IMR-90 (cell line): ENCODE measurements at regions not wholly inside any gene's neighbourhood (a gene's known extent, or its start where the extent isn't known, plus 50 kb on each side); places are given as distances from the start of the nearest gene placed in this dataset.

Experiments
- ATAC-seq: fragments of 200-7000 bp; cut with Tn5 transposase; 2 replicates; pipeline ENCODE4 v1.9.1; 2020; ENCODE audit warnings: low read depth, mild to moderate bottlenecking, moderate library complexity
- BruUV-seq: library from RNA; stranded (reverse); fragments of 400-500 nt; replicated peaks from 2 replicates; lab custom pipeline; 2021; lab: Mats Ljungman, UMichigan
- CTCF ChIA-PET: fragments of 300-600 bp; formaldehyde crosslinking; extraction: SDS; loops from one replicate; lab custom pipeline; 2021; ENCODE audit warnings: antibody characterized with exemption; lab: Yijun Ruan, JAX
- POLR2A ChIA-PET: fragments of 300-600 bp; sonication (Branson Sonifier 250); formaldehyde crosslinking; loops from one replicate; lab custom pipeline; 2022; ENCODE audit warnings: antibody characterized with exemption; ENCODE audit not compliant: unreplicated experiment; lab: Charles Lee
- DNase-seq: peaks from one replicate; pipeline ENCODE4 v3.0.0; 2013
- H2AFZ ChIP-seq: replicated peaks from 2 replicates; pipeline ENCODE3; 2013; ENCODE audit warnings: low read length, mild to moderate bottlenecking; ENCODE audit not compliant: poor library complexity
- H2AK5ac ChIP-seq: 2 replicates; pipeline ENCODE4 v1.6.1; 2013; ENCODE audit warnings: low read depth, low read length, inconsistent platforms
- H2AK9ac ChIP-seq: replicated peaks from 2 replicates; pipeline ENCODE3; 2013; ENCODE audit warnings: mild to moderate bottlenecking, low read depth, low read length, moderate library complexity; ENCODE audit not compliant: poor library complexity
- H2BK120ac ChIP-seq: 2 replicates; pipeline ENCODE4 v1.6.1; 2013; ENCODE audit warnings: low read depth, low read length, inconsistent platforms
- H2BK15ac ChIP-seq: 3 replicates; pipeline ENCODE4 v1.6.1; 2013; ENCODE audit warnings: low read depth, low read length, inconsistent platforms
- H2BK20ac ChIP-seq: 2 replicates; pipeline ENCODE4 v1.6.1; 2013; ENCODE audit warnings: low read depth, mild to moderate bottlenecking, inconsistent platforms, low read length, moderate library complexity
- H2BK5ac ChIP-seq: 2 replicates; pipeline ENCODE4 v1.6.1; 2013; ENCODE audit warnings: mild to moderate bottlenecking, low read depth, low read length, inconsistent platforms; ENCODE audit not compliant: poor library complexity, severe bottlenecking
- H3K14ac ChIP-seq: replicated peaks from 2 replicates; pipeline ENCODE4 v1.6.1; 2013; ENCODE audit warnings: low read depth, low read length, inconsistent platforms
- H3K18ac ChIP-seq: 2 replicates; pipeline ENCODE4 v1.6.1; 2013; ENCODE audit warnings: low read depth, low read length, control low read depth
- H3K23ac ChIP-seq: 2 replicates; pipeline ENCODE4 v1.6.1; 2013; ENCODE audit warnings: low read depth, low read length, inconsistent platforms
- H3K27ac ChIP-seq: 2 replicates; pipeline ENCODE4 v1.5.1; 2013; ENCODE audit warnings: mild to moderate bottlenecking, control low read depth, low read length; ENCODE audit not compliant: insufficient read depth
- H3K27me3 ChIP-seq: 2 replicates; pipeline ENCODE4 v1.6.1; 2013; ENCODE audit warnings: low read length; ENCODE audit not compliant: control insufficient read depth, insufficient read depth
- H3K36me3 ChIP-seq: 2 replicates; pipeline ENCODE4 v1.6.1; 2013; ENCODE audit warnings: low read length, mixed read lengths; ENCODE audit not compliant: control insufficient read depth, insufficient read depth
- H3K4ac ChIP-seq: 2 replicates; pipeline ENCODE4 v1.6.1; 2013; ENCODE audit warnings: low read depth, low read length, inconsistent platforms
- H3K4me1 ChIP-seq: 2 replicates; pipeline ENCODE4 v1.6.1; 2013; ENCODE audit warnings: low read length, mixed read lengths; ENCODE audit not compliant: control insufficient read depth, insufficient read depth
- H3K4me2 ChIP-seq: 2 replicates; pipeline ENCODE4 v1.6.1; 2013; ENCODE audit warnings: low read depth, mild to moderate bottlenecking, control low read depth, low read length, moderate library complexity
- H3K4me3 ChIP-seq: 2 replicates; pipeline ENCODE4 v1.5.1; 2013; ENCODE audit warnings: low read depth, mild to moderate bottlenecking, control low read depth, low read length, moderate library complexity; ENCODE audit not compliant: insufficient read depth
- H3K56ac ChIP-seq: 2 replicates; pipeline ENCODE4 v1.6.1; 2013; ENCODE audit warnings: low read length, inconsistent platforms; ENCODE audit not compliant: insufficient read depth; ENCODE audit errors: extremely low read depth
- H3K79me1 ChIP-seq, 2 experiments: 2 replicates each; pipeline ENCODE4 v1.6.1; 2013; ENCODE audit warnings: low read length in 2 of 2, inconsistent platforms in 1 of 2, low read depth in 1 of 2
- H3K9ac ChIP-seq: 2 replicates; pipeline ENCODE4 v1.6.1; 2013; ENCODE audit warnings: low read depth, low read length, control low read depth
- H3K9me1 ChIP-seq: 2 replicates; pipeline ENCODE4 v1.6.1; 2013; ENCODE audit warnings: low read length, inconsistent platforms; ENCODE audit not compliant: insufficient read depth
- H3K9me3 ChIP-seq: 2 replicates; pipeline ENCODE4 v1.6.1; 2013; ENCODE audit warnings: low read length; ENCODE audit not compliant: control insufficient read depth, insufficient read depth
- H4K20me1 ChIP-seq: 2 replicates; pipeline ENCODE4 v1.6.1; 2013; ENCODE audit warnings: low read length, inconsistent platforms; ENCODE audit not compliant: insufficient read depth
- H4K5ac ChIP-seq: 2 replicates; pipeline ENCODE4 v1.6.1; 2013; ENCODE audit warnings: mild to moderate bottlenecking, low read depth, low read length, control low read depth
- H4K8ac ChIP-seq, 2 experiments: 2 replicates each; pipeline ENCODE4 v1.6.1; 2013; ENCODE audit warnings: low read depth in 2 of 2, low read length in 2 of 2, control low read depth in 1 of 2, inconsistent platforms in 1 of 2
- H4K91ac ChIP-seq: 2 replicates; pipeline ENCODE4 v1.6.1; 2013; ENCODE audit warnings: low read depth, low read length, inconsistent platforms; ENCODE audit not compliant: insufficient read depth
- BHLHE40 ChIP-seq: fragments of 150-350 bp; IDR thresholded peaks from 2 replicates; pipeline ENCODE4 v1.6.1; 2016; ENCODE audit warnings: mild to moderate bottlenecking, low read depth, low read length
- CEBPB ChIP-seq: IDR thresholded peaks from 2 replicates; pipeline ENCODE4 v1.6.1; 2012; ENCODE audit warnings: low read depth, low read length, improper control_type of control experiment
- CHD1 ChIP-seq: IDR thresholded peaks from 2 replicates; pipeline ENCODE4 v1.6.1; 2012; ENCODE audit warnings: low read depth, low read length, improper control_type of control experiment
- FOS ChIP-seq: fragments of 150-350 bp; IDR thresholded peaks from 2 replicates; pipeline ENCODE4 v1.6.1; 2016; ENCODE audit warnings: low read depth, low read length
- MAFK ChIP-seq: IDR thresholded peaks from 2 replicates; pipeline ENCODE4 v1.6.1; 2012; ENCODE audit warnings: low read depth, low read length, improper control_type of control experiment
- MAZ ChIP-seq: IDR thresholded peaks from 2 replicates; pipeline ENCODE4 v1.6.1; 2012; ENCODE audit warnings: low read depth, mild to moderate bottlenecking, low read length, improper control_type of control experiment, moderate library complexity, borderline replicate concordance
- MXI1 ChIP-seq: IDR thresholded peaks from 2 replicates; pipeline ENCODE4 v1.6.1; 2012; ENCODE audit warnings: low read depth, mild to moderate bottlenecking, low read length, moderate library complexity, borderline replicate concordance
- NFE2L2 ChIP-seq: fragments of 150-350 bp; IDR thresholded peaks from 2 replicates; pipeline ENCODE4 v1.6.1; 2016; ENCODE audit warnings: low read depth, mild to moderate bottlenecking, low read length
- POLR2A ChIP-seq: IDR thresholded peaks from 2 replicates; pipeline ENCODE4 v1.6.1; 2012; ENCODE audit warnings: mild to moderate bottlenecking, low read depth, low read length
- RAD21 ChIP-seq: IDR thresholded peaks from 2 replicates; pipeline ENCODE4 v1.6.1; 2012; ENCODE audit warnings: low read length, improper control_type of control experiment
- RCOR1 ChIP-seq: IDR thresholded peaks from 2 replicates; pipeline ENCODE4 v1.6.1; 2012; ENCODE audit warnings: mild to moderate bottlenecking, low read length, improper control_type of control experiment; ENCODE audit not compliant: insufficient replicate concordance
- RFX5 ChIP-seq: IDR thresholded peaks from 2 replicates; pipeline ENCODE4 v1.8.0; 2012; ENCODE audit warnings: low read depth, mild to moderate bottlenecking, low read length, moderate library complexity
- SMC3 ChIP-seq: fragments of 150-350 bp; IDR thresholded peaks from 2 replicates; pipeline ENCODE4 v1.6.1; 2016; ENCODE audit warnings: low read depth, mild to moderate bottlenecking, antibody characterized with exemption, low read length, moderate library complexity
- USF2 ChIP-seq: fragments of 150-350 bp; IDR thresholded peaks from 2 replicates; pipeline ENCODE4 v1.6.1; 2017; ENCODE audit warnings: mild to moderate bottlenecking, antibody characterized with exemption, low read length, low read depth
- WGBS, 2 experiments: methylation state at CpG; one replicate each; pipeline versions ENCODE4 v1.1.5 to v1.1.7; 2013; ENCODE audit warnings: missing lambda C conversion rate in 2 of 2; ENCODE audit not compliant: insufficient read length in 1 of 2; ENCODE audit errors: extremely low coverage in 2 of 2; 5-methylcytosine and 5-hydroxymethylcytosine counted together
- dilution Hi-C: fragments of 300-500 bp; cut with HindIII; formaldehyde crosslinking; loops from one replicate; pipeline ENCODE4 v1.14.3; 2018; ENCODE audit warnings: low sequenced_read_pairs; ENCODE audit not compliant: unreplicated experiment
- in situ Hi-C: fragments of 300-500 bp; cut with MboI; formaldehyde crosslinking; loops from 3 replicates; pipeline ENCODE4 v1.14.3; 2019; ENCODE audit warnings: low sequenced_read_pairs, inconsistent platforms, mixed read lengths
- intact Hi-C: fragments of 100-400 bp; cut with micrococcal nuclease; formaldehyde crosslinking; loops from 2 replicates; pipeline ENCODE4 v1.10.0; 2022
- TF ChIP-seq, protein P1 (sequence below): fragments of 150-350 bp; IDR thresholded peaks from 2 replicates; pipeline ENCODE4 v1.6.1; 2016; ENCODE audit warnings: low read depth, mild to moderate bottlenecking, low read length, moderate library complexity, borderline replicate concordance
- TF ChIP-seq, protein P2 (sequence below): conservative IDR thresholded peaks from 2 replicates; pipeline ENCODE4 v1.5.1; 2012; ENCODE audit warnings: mild to moderate bottlenecking, low read depth, low read length, improper control_type of control experiment

GRCh38 chr11:21650961-21651360, 541.9 kb upstream of the ANO5 start:
- Histone ChIP-seq H3K18ac (no peak overlapping the region), H2AFZ (no peak overlapping the region), H3K14ac (no peak overlapping the region), H2BK20ac (no peak overlapping the region), H2BK120ac (no peak overlapping the region), H3K27ac (no peak overlapping the region), H3K27me3 (no peaks in the 10 kb centered on the region), H3K56ac (no peak overlapping the region), H2AK9ac (no peak overlapping the region), H3K4ac (no peak overlapping the region), H4K91ac (no peak overlapping the region), H4K20me1 (no peaks in the 10 kb centered on the region), H3K23ac (no peak overlapping the region), H3K4me1 (no peaks in the 10 kb centered on the region), H3K4me3 (no peak overlapping the region), H3K4me2 (no peak overlapping the region), H3K9me3 (peaks cover 8% of the 10 kb centered on the region), H4K5ac (no peak overlapping the region), H2BK15ac (no peak overlapping the region), H3K79me1 (no peaks in the 10 kb centered on the region), H4K8ac (no peak overlapping the region), H3K36me3 (no peaks in the 10 kb centered on the region), H3K9ac (no peak overlapping the region), H2AK5ac (no peak overlapping the region), H2BK5ac (no peak overlapping the region), H3K9me1 (no peaks in the 10 kb centered on the region)
- CTCF ChIA-PET: no interaction called here
- ATAC-seq (no peak), DNase-seq (no peak)
- POLR2A ChIA-PET: no interaction called here
- in situ Hi-C loops (no loop called here), intact Hi-C loops (no loop called here), dilution Hi-C loops (no loop called here)
- TF ChIP-seq CEBPB: no peak
- no peak for TF ChIP-seq FOS
- no peak for TF ChIP-seq POLR2A
- no peak for TF ChIP-seq CHD1
- TF ChIP-seq USF2: no peak
- no peak for TF ChIP-seq BHLHE40
- no peak for TF ChIP-seq RAD21
- no peak for TF ChIP-seq MXI1
- TF ChIP-seq RCOR1: no peak
- TF ChIP-seq MAFK: no peak
- TF ChIP-seq SMC3: no peak
- TF ChIP-seq MAZ: no peak
- TF ChIP-seq, protein P1, sequence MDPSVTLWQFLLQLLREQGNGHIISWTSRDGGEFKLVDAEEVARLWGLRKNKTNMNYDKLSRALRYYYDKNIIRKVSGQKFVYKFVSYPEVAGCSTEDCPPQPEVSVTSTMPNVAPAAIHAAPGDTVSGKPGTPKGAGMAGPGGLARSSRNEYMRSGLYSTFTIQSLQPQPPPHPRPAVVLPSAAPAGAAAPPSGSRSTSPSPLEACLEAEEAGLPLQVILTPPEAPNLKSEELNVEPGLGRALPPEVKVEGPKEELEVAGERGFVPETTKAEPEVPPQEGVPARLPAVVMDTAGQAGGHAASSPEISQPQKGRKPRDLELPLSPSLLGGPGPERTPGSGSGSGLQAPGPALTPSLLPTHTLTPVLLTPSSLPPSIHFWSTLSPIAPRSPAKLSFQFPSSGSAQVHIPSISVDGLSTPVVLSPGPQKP: no peak
- TF ChIP-seq, protein P2, sequence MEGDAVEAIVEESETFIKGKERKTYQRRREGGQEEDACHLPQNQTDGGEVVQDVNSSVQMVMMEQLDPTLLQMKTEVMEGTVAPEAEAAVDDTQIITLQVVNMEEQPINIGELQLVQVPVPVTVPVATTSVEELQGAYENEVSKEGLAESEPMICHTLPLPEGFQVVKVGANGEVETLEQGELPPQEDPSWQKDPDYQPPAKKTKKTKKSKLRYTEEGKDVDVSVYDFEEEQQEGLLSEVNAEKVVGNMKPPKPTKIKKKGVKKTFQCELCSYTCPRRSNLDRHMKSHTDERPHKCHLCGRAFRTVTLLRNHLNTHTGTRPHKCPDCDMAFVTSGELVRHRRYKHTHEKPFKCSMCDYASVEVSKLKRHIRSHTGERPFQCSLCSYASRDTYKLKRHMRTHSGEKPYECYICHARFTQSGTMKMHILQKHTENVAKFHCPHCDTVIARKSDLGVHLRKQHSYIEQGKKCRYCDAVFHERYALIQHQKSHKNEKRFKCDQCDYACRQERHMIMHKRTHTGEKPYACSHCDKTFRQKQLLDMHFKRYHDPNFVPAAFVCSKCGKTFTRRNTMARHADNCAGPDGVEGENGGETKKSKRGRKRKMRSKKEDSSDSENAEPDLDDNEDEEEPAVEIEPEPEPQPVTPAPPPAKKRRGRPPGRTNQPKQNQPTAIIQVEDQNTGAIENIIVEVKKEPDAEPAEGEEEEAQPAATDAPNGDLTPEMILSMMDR: no peak
- TF ChIP-seq RFX5: no peak
- TF ChIP-seq NFE2L2: no peak
- WGBS, 2 experiments: no CpG with 5 or more reads among the region's 1 CpG
- no TSS peak for BruUV-seq
